Body of pancreas (tissue), 4 donors: ENCODE measurements at regions not wholly inside any gene's neighbourhood (a gene's known extent, or its start where the extent isn't known, plus 50 kb on each side); places are given as distances from the start of the nearest gene placed in this dataset.

Source experiments
- CTCF ChIP-seq, 7 experiments: fragments of 450-650 bp in 4 of 7; fragments of 200-600 bp in 3 of 7; sonication (generic) in 3 of 7; IDR thresholded peaks; one replicate each; pipeline ENCODE4 v1.5.1; 2016 to 2019; ENCODE audit warnings: antibody characterized with exemption in 7 of 7
- POLR2A ChIP-seq, 3 donors: fragments of 450-650 bp; IDR thresholded peaks; one replicate each; pipeline ENCODE4 v1.6.1; 2016; ENCODE audit warnings: antibody characterized with exemption in 3 of 3, mild to moderate bottlenecking in 2 of 3

DNA sequence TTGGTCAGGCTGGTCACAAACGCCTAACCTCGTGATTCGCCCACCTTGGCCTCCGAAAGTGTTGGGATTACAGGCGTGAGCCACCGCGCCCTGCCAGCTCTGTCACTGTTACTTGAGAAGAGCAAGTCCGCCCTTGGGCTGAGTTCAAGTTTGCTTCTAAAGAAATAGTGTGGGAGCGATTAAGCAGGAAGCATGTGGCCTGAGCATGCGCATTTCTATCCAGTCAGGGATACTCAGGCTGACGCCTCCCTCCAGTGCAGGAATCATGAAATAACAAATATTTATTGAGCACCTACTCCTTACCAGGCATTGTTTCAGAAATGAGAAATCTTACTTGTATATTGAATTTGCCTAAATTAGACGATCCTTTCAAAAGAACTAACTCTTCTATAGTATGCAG, 166.2 kb downstream of the EDN1 start:
- TF ChIP-seq CTCF (IDR thresholded peaks at IDR 0.05) = no peak
- TF ChIP-seq POLR2A (IDR thresholded peaks at IDR 0.05) = no peak
